ENCODE measurements at regions not wholly inside any gene's neighbourhood (a gene's known extent, or its start where the extent isn't known, plus 50 kb on each side); places are given as distances from the start of the nearest gene placed in this dataset.
"Not testable (repeated sequence)": the region's sequence is repeated elsewhere in the genome, so short reads cannot be mapped to it uniquely, and the experiment has no call there.

GRCh38 chr6:144359783-144360182, 74.6 kb downstream of the UTRN start:
- no peak for DNase-seq (ENCODE audit: low read depth in 2 of 2)

DNA sequence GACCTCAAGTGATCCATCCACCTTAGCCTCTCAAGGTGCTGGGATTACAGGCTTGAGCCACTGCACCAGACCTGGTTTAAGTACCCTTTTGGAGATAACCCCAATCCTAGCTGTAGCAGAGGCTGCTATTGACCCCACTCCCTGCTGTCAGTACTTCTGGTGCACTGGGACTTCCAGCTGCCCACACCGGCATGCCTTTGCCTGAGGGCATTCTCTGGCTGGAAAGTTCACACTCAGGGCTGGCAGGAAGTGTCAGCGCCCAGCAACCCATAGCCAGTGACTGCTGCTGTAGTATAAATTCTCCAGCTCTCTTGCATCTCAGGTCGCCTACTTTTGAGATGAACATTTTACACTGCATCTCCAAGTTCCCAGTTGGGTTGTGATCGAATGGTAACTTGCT, 75.3 kb downstream of the UTRN start:
- DNase-seq (ENCODE audit: low read depth in 2 of 2) = no peak

- DNase-seq (ENCODE audit: low read depth in 2 of 2) = no peak
Observed at GRCh38 chr6:144361016-144361415, 75.9 kb downstream of the UTRN start.

GRCh38 chr6:144362042-144363018, 77.2 kb downstream of the UTRN start:
- no peak for DNase-seq (ENCODE audit: low read depth in 2 of 2)

GRCh38 chr6:144364208-144364720, 79.1 kb downstream of the UTRN start:
- no peak for DNase-seq (ENCODE audit: low read depth in 2 of 2)

GRCh38 chr6:144364782-144365181, 79.6 kb downstream of the UTRN start:
- DNase-seq (ENCODE audit: low read depth in 2 of 2) = no peak

DNA sequence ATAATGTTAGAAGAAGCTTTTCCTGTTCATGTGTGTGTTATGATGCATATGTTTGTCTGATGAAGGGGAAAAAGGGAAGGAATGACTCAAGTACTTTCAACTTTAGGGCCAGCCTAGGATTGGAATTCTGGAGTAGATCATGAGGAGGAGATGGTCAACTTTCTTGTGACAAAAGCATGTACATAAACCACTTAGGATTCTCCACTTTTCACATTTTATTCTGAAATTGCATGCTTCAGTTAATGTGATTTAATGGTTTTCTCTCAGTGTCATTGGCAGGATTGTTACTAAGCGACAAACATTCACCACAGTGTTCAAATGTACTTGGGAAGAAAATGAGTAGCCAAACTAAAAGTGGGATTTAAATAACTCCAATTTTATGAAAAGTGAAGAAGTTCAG, 80.1 kb downstream of the UTRN start:
- no peak for DNase-seq (ENCODE audit: low read depth in 2 of 2)

GRCh38 chr6:144369696-144370095, 84.6 kb downstream of the UTRN start:
- DNase-seq (ENCODE audit: low read depth in 2 of 2) = not testable (repeated sequence)

DNA sequence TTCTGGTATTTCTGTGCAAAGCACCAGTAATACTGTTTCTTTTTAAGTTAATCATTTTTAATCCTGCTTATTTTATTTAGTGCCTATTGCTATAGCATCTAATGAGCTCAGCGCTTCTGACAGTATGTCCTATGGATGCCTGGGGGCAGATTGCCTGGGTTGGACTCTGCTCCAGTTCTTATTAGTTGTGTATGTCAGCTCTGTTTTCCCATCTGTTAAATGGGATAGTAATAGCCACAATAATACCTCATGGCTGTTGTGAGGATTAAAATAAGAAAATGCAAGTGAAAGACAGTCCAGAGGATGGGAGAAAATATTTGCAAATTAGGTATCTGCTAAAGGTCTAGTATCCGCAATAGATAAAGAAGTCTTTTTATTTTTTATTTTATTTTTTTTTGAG, 87.0 kb downstream of the UTRN start:
- DNase-seq (ENCODE audit: low read depth in 2 of 2) = no peak

- DNase-seq (ENCODE audit: low read depth in 2 of 2) = no peak
Observed at GRCh38 chr6:144372611-144373594, 87.8 kb downstream of the UTRN start.

GRCh38 chr6:144374525-144374924, 89.4 kb downstream of the UTRN start:
- not testable (repeated sequence) for DNase-seq (ENCODE audit: low read depth in 2 of 2)

- DNase-seq (ENCODE audit: low read depth in 2 of 2) = no peak
Observed at GRCh38 chr6:144377586-144378210, 92.6 kb downstream of the UTRN start.

GRCh38 chr6:144378437-144378836, 93.3 kb downstream of the UTRN start:
- DNase-seq (ENCODE audit: low read depth in 2 of 2) = no peak

GRCh38 chr6:144379356-144379755, 94.2 kb downstream of the UTRN start:
- no peak for DNase-seq (ENCODE audit: low read depth in 2 of 2)

- DNase-seq (ENCODE audit: low read depth in 2 of 2) = not testable (repeated sequence)
Observed at GRCh38 chr6:144381499-144381898, 96.4 kb downstream of the UTRN start.

DNA sequence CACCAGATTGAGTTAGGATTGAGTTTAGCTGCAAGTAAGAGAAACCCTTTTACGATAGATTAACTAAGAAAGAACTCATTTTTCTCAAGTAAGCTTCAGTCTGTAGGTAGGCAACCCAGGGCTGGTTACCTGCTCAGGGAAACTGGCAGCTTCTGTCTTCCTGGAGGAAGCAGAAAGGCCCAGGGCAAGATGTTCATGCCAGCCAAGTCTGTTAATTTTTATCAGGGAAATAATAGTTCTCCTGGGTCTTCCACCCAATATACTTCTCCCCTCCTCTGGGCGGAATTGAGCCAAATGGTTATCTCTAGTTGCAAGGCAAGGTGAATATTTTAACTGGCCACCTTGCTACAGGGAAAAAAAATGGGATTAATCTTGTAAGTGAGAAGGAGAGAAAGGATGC, 98.2 kb downstream of the UTRN start:
- DNase-seq (ENCODE audit: low read depth in 2 of 2) = no peak

- no peak for DNase-seq (ENCODE audit: low read depth in 2 of 2)
Observed at GRCh38 chr6:144384427-144384826, 99.3 kb downstream of the UTRN start.

DNA sequence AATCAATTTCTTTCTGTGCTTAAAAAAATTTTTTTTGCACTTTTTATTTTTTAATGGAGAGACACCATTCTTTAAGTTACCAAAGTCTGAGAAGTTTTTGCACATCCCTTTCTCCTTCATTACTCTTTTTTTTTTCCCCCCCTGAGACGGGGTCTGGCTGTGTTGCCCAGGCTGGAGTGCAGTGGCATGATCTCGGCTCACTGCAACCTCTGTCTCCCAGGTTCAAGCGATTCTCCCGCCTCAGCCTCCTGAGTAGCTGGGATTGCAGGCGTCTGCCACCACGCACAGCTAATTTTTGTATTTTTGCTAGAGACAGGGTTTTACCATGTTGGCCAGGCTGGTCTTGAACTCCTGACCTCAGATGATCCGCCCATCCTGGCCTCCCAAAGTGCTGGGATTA, 104.3 kb downstream of the UTRN start:
- not testable (repeated sequence) for DNase-seq (ENCODE audit: low read depth in 2 of 2)

GRCh38 chr6:144390202-144390601, 105.1 kb downstream of the UTRN start:
- DNase-seq (ENCODE audit: low read depth in 2 of 2) = no peak

- no peak for DNase-seq (ENCODE audit: low read depth in 2 of 2)
Observed at GRCh38 chr6:144390886-144391285, 105.8 kb downstream of the UTRN start.

- DNase-seq (ENCODE audit: low read depth in 2 of 2) = no peak
Observed at GRCh38 chr6:144392536-144392935, 107.4 kb downstream of the UTRN start.

GRCh38 chr6:144394210-144394609, 109.1 kb downstream of the UTRN start:
- no peak for DNase-seq (ENCODE audit: low read depth in 2 of 2)
